ENCODE measurements at regions not wholly inside any gene's neighbourhood (a gene's known extent, or its start where the extent isn't known, plus 50 kb on each side); places are given as distances from the start of the nearest gene placed in this dataset.

DNA sequence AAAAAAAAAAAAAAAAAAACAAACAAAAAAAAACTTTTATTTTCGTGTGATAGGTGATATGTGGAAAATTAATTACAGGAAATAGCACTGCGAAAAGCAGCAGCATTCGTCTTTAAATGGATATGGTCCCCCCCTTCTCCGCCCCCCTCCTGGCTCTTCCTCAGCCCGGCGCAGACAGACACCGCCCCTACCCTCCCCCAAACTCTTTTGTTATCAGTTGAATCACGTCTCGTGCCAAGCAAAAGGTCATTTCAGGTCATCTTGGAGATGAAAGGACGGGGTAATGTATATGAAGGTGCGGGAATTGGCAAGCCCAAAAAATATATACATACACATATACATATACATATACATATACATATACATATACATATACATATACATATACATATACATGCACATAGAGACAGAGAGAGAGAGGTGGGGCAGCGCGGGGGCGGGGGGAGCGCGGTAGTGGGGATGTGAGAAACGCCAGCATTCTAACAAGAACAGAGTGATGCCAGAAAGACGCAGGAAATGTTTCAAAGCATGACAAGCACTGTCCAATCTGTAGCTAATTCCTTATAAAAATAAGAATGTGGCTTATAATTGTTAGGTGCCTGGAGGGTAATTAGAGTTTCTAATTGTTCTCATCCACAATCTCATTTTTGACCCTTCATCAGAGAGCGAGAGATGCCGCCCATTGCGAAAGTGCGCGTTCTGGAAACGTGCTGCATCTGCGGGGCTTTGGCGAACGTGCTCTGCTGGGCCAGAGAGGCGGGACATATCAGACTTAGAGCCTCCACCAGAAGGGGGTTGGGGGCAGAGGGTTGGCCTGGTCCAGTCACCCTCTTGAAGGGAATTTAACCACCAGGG, 214.5 kb upstream of the UBASH3B start:
- Histone ChIP-seq H3K4me1 (no peaks in the 10 kb centered on the region), H3K4me3 (ENCODE audit: low read depth, low read length) (peak overlapping the region; percentile 3; the same call in 1 of the 2 replicates), H3K9me3 (no peaks in the 10 kb centered on the region), H3K36me3 (no peaks in the 10 kb centered on the region), H3K27me3 (no peaks in the 10 kb centered on the region)
- TF ChIP-seq, protein P1, sequence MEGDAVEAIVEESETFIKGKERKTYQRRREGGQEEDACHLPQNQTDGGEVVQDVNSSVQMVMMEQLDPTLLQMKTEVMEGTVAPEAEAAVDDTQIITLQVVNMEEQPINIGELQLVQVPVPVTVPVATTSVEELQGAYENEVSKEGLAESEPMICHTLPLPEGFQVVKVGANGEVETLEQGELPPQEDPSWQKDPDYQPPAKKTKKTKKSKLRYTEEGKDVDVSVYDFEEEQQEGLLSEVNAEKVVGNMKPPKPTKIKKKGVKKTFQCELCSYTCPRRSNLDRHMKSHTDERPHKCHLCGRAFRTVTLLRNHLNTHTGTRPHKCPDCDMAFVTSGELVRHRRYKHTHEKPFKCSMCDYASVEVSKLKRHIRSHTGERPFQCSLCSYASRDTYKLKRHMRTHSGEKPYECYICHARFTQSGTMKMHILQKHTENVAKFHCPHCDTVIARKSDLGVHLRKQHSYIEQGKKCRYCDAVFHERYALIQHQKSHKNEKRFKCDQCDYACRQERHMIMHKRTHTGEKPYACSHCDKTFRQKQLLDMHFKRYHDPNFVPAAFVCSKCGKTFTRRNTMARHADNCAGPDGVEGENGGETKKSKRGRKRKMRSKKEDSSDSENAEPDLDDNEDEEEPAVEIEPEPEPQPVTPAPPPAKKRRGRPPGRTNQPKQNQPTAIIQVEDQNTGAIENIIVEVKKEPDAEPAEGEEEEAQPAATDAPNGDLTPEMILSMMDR (IDR thresholded peaks at IDR 0.05; ENCODE audit: low read depth, low read length): no peak
- no peak for DNase-seq

DNA sequence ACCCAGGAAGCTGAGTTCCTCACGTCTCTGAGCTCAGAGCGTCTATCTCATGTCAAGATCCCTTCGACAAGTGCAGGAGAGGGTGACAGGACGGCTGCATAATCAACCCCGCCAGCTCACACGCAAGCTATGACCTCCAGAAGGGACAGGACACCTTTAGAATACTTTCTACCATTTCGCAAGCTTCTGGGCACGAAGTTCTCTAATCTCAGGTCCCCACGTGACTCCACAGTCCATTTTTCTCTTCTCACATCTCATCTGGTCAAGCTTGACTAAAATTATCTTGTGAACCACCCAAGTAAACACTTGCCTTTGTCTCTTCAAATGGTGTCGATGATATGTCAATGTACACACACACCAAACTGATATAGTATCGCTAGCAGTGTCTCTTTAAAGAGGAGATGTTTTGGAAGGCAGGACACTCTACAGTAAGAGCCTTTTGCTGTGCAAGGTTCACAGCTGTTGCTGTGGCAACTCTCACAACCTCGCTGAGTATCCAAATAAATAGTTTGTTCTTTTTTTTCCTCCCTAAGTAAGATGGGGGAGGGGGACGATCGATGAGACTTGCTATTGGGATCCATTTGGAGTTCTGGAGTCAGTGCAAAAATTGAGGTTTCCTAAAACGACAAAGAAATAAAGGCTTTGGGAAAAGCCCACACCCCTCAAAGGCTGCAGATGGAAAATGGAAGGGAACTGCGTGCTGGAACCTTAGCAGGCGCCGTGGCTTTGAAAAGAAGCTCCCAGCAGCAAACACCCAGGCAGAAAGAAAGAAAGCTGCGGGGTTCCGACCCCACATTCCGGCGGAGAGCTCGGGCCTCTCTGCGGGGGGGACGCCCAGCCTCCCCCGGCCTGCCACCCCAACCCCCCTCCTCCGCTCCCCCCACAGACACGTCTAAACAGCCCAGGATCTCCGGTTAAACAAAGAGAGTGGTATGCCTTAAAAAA, 215.4 kb upstream of the UBASH3B start:
- H3K27me3 ChIP-seq: no peaks in the 10 kb centered on the region
- no peaks in the 10 kb centered on the region for H3K36me3 ChIP-seq
- no peak overlapping the region for H3K4me3 ChIP-seq (ENCODE audit: low read depth, low read length)
- DNase-seq: no peak
- H3K4me1 ChIP-seq: no peaks in the 10 kb centered on the region
- no peaks in the 10 kb centered on the region for H3K9me3 ChIP-seq
- TF ChIP-seq, protein P1 (IDR thresholded peaks at IDR 0.05; ENCODE audit: low read depth, low read length): no peak

DNA sequence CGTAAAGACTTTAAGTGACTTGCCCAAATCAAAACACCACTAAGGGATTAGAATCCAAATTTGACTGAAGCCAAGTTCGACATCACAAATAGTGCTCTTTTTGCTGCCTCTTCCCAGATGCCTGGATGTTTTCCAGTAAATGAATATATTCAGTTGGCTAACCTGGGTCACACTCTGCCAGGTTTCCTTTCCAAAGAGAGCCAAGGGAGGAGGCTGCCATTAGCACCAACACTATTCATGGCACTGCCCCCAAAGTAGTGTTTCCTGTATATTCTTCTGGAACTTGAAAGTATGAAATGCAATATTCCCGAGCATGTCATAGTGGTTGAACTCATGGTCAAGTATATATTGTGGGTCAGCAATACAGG, 219.3 kb upstream of the UBASH3B start:
- no peaks in the 10 kb centered on the region for H3K4me1 ChIP-seq
- no peaks in the 10 kb centered on the region for H3K27me3 ChIP-seq
- H3K4me3 ChIP-seq (ENCODE audit: low read depth, low read length): no peak overlapping the region
- no peak for DNase-seq
- no peaks in the 10 kb centered on the region for H3K36me3 ChIP-seq
- TF ChIP-seq, protein P1 (IDR thresholded peaks at IDR 0.05; ENCODE audit: low read depth, low read length): no peak
- no peaks in the 10 kb centered on the region for H3K9me3 ChIP-seq

DNA sequence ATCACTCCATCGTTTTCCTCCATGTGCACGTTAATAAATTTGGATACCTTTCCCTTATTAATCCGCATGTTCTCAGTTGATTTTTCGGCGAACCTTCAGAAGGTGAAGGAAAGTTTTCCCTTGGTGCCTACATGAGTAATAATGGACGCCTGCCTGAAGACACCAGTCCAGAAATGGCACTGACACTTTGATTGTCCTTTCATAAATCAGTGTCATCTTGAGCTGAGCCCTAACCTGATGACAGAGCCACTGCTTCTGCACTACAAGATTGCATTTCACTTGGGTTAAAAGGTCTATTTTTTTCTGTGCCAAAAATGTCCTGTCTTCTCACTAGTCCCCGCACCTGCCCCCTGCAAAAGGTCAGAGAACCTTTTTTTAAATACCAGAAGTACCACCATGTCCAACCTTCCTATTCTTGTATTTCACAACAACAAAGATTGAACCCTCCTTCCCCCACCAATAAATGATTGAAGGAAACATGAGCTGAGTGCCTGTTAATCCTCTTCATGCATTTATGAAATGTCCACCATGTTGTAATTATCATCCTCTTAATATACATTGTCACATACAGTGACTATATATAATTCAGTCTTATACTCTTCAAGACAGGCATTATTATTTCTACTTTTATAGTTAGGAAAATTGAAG, 219.9 kb upstream of the UBASH3B start:
- DNase-seq: no peak
- H3K4me1 ChIP-seq: no peaks in the 10 kb centered on the region
- TF ChIP-seq, protein P1 (IDR thresholded peaks at IDR 0.05; ENCODE audit: low read depth, low read length): no peak

DNA sequence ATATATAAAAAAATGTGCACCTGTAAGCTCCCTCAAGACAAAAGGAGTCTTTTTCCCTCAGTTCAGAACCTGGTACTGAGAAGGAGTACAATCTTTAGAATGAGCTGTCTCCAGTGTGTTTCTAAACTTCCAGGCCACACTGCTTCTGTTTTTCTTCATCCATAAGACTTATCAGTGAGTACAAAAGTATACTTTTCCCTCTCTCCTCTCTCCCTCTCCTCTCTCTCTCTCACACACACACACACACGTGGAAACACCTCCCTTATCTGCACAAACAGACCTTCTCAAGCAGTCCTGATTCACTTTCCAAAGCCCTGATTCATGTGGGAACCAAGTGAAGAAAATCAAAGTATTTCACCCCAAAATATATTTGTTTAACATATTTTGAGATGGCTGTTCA, 220.7 kb upstream of the UBASH3B start:
- Histone ChIP-seq H3K4me3 (ENCODE audit: low read depth, low read length) (no peak overlapping the region), H3K36me3 (no peaks in the 10 kb centered on the region), H3K4me1 (no peaks in the 10 kb centered on the region), H3K27me3 (no peaks in the 10 kb centered on the region), H3K9me3 (no peaks in the 10 kb centered on the region)
- no peak for DNase-seq
- TF ChIP-seq, protein P1 (IDR thresholded peaks at IDR 0.05; ENCODE audit: low read depth, low read length): no peak

More for the DNA sequence above, 219.9 kb upstream of the UBASH3B start:
- no peak overlapping the region for H3K4me3 ChIP-seq (ENCODE audit: low read depth, low read length)
- H3K9me3 ChIP-seq: no peaks in the 10 kb centered on the region
- H3K27me3 ChIP-seq: no peaks in the 10 kb centered on the region
- H3K36me3 ChIP-seq: no peaks in the 10 kb centered on the region
